DOHH2 (cell line): ENCODE measurements at regions not wholly inside any gene's neighbourhood (a gene's known extent, or its start where the extent isn't known, plus 50 kb on each side); places are given as distances from the start of the nearest gene placed in this dataset.

ENCODE experiments used
- CTCF ChIP-seq: fragments of 200-600 bp; sonication (generic); IDR thresholded peaks from one replicate; pipeline ENCODE4 v1.5.1; 2014; ENCODE audit warnings: antibody characterized with exemption, mild to moderate bottlenecking, low read depth, low read length; ENCODE audit not compliant: poor library complexity, severe bottlenecking
- EZH2phosphoT487 ChIP-seq: fragments of 200-600 bp; sonication (generic); IDR thresholded peaks from 2 replicates; pipeline ENCODE4 v1.6.1; 2017; ENCODE audit warnings: borderline replicate concordance, mild to moderate bottlenecking, antibody characterized with exemption, low read length, moderate library complexity, mixed read lengths

- TF ChIP-seq CTCF: no peak
- TF ChIP-seq EZH2phosphoT487: no peak
Measured at GRCh38 chr3:40681658-40682055, 156.9 kb downstream of the ZNF621 start.
